ENCODE measurements at regions not wholly inside any gene's neighbourhood (a gene's known extent, or its start where the extent isn't known, plus 50 kb on each side); places are given as distances from the start of the nearest gene placed in this dataset.
A peak's percentile ranks its signal among the peaks of the same experiment; 100 is the strongest.
"Not testable (repeated sequence)": the region's sequence is repeated elsewhere in the genome, so short reads cannot be mapped to it uniquely, and the experiment has no call there.

- Histone ChIP-seq H3K9ac (ENCODE audit: low read length) (peak overlapping the region; percentile 67), H3K4me3 (ENCODE audit: low read length) (peak overlapping the region; percentile 35), H3K9me3 (ENCODE audit: control insufficient read depth, low read length) (no peaks in the 10 kb centered on the region), H3K27me3 (replicated peaks; ENCODE audit: control insufficient read depth, insufficient read depth, low read length) (no peaks in the 10 kb centered on the region), H3K36me3 (ENCODE audit: control insufficient read depth, insufficient read depth, low read length, severe bottlenecking) (peaks cover 38% of the 10 kb centered on the region), H3K4me1 (ENCODE audit: control insufficient read depth, insufficient read depth, low read length) (peaks cover 46% of the 10 kb centered on the region)
- DNase-seq (ENCODE audit: low read depth) = no peak
Observed at GRCh38 chr9:751137-752051, 90.1 kb upstream of the DMRT1 start.

- no peak overlapping the region for H3K4me3 ChIP-seq (ENCODE audit: low read length)
- DNase-seq (ENCODE audit: low read depth) = peak; percentile 88
- H3K9ac ChIP-seq (ENCODE audit: low read length) = peak overlapping the region; percentile 67
- H3K36me3 ChIP-seq (ENCODE audit: control insufficient read depth, insufficient read depth, low read length, severe bottlenecking) = peaks cover 31% of the 10 kb centered on the region
- no peaks in the 10 kb centered on the region for H3K9me3 ChIP-seq (ENCODE audit: control insufficient read depth, low read length)
- no peaks in the 10 kb centered on the region for H3K27me3 ChIP-seq (replicated peaks; ENCODE audit: control insufficient read depth, insufficient read depth, low read length)
- peaks cover 46% of the 10 kb centered on the region for H3K4me1 ChIP-seq (ENCODE audit: control insufficient read depth, insufficient read depth, low read length)
Observed at GRCh38 chr9:752201-752600, 89.3 kb upstream of the DMRT1 start.

GRCh38 chr9:752681-753200, 88.8 kb upstream of the DMRT1 start:
- Histone ChIP-seq H3K36me3 (ENCODE audit: control insufficient read depth, insufficient read depth, low read length, severe bottlenecking) (peaks cover 25% of the 10 kb centered on the region), H3K4me3 (ENCODE audit: low read length) (no peak overlapping the region), H3K4me1 (ENCODE audit: control insufficient read depth, insufficient read depth, low read length) (peaks cover 46% of the 10 kb centered on the region), H3K9ac (ENCODE audit: low read length) (no peak overlapping the region), H3K27me3 (replicated peaks; ENCODE audit: control insufficient read depth, insufficient read depth, low read length) (no peaks in the 10 kb centered on the region), H3K9me3 (ENCODE audit: control insufficient read depth, low read length) (no peaks in the 10 kb centered on the region)
- DNase-seq (ENCODE audit: low read depth) = no peak

- H3K4me3 ChIP-seq (ENCODE audit: low read length); H3K27me3 ChIP-seq (replicated peaks; ENCODE audit: control insufficient read depth, insufficient read depth, low read length); H3K9ac ChIP-seq (ENCODE audit: low read length); H3K9me3 ChIP-seq (ENCODE audit: control insufficient read depth, low read length); DNase-seq (ENCODE audit: low read depth): not testable (repeated sequence)
- Histone ChIP-seq H3K36me3 (ENCODE audit: control insufficient read depth, insufficient read depth, low read length, severe bottlenecking) (peaks cover 16% of the 10 kb centered on the region), H3K4me1 (ENCODE audit: control insufficient read depth, insufficient read depth, low read length) (peaks cover 46% of the 10 kb centered on the region)
Observed at GRCh38 chr9:753734-754133, 87.8 kb upstream of the DMRT1 start.

GRCh38 chr9:754150-754931, 87.2 kb upstream of the DMRT1 start:
- no peaks in the 10 kb centered on the region for H3K9me3 ChIP-seq (ENCODE audit: control insufficient read depth, low read length)
- H3K9ac ChIP-seq (ENCODE audit: low read length) = no peak overlapping the region
- H3K36me3 ChIP-seq (ENCODE audit: control insufficient read depth, insufficient read depth, low read length, severe bottlenecking) = peaks cover 10% of the 10 kb centered on the region
- DNase-seq (ENCODE audit: low read depth) = no peak
- peaks cover 42% of the 10 kb centered on the region for H3K4me1 ChIP-seq (ENCODE audit: control insufficient read depth, insufficient read depth, low read length)
- H3K27me3 ChIP-seq (replicated peaks; ENCODE audit: control insufficient read depth, insufficient read depth, low read length) = no peaks in the 10 kb centered on the region
- H3K4me3 ChIP-seq (ENCODE audit: low read length) = no peak overlapping the region

GRCh38 chr9:755454-756381, 85.8 kb upstream of the DMRT1 start:
- Histone ChIP-seq H3K4me1 (ENCODE audit: control insufficient read depth, insufficient read depth, low read length) (peaks cover 33% of the 10 kb centered on the region), H3K9me3 (ENCODE audit: control insufficient read depth, low read length) (no peaks in the 10 kb centered on the region), H3K36me3 (ENCODE audit: control insufficient read depth, insufficient read depth, low read length, severe bottlenecking) (no peaks in the 10 kb centered on the region), H3K4me3 (ENCODE audit: low read length) (no peak overlapping the region), H3K27me3 (replicated peaks; ENCODE audit: control insufficient read depth, insufficient read depth, low read length) (no peaks in the 10 kb centered on the region), H3K9ac (ENCODE audit: low read length) (no peak overlapping the region)
- DNase-seq (ENCODE audit: low read depth) = peak; percentile 59

- H3K27me3 ChIP-seq (replicated peaks; ENCODE audit: control insufficient read depth, insufficient read depth, low read length) = no peaks in the 10 kb centered on the region
- no peak overlapping the region for H3K4me3 ChIP-seq (ENCODE audit: low read length)
Observed at GRCh38 chr9:757246-757881, 84.1 kb upstream of the DMRT1 start.

GRCh38 chr9:758146-758545, 83.4 kb upstream of the DMRT1 start:
- no peak overlapping the region for H3K9ac ChIP-seq (ENCODE audit: low read length)
- no peak overlapping the region for H3K4me3 ChIP-seq (ENCODE audit: low read length)

More at GRCh38 chr9:757246-757881, 84.1 kb upstream of the DMRT1 start:
- Histone ChIP-seq H3K9ac (ENCODE audit: low read length) (no peak overlapping the region), H3K36me3 (ENCODE audit: control insufficient read depth, insufficient read depth, low read length, severe bottlenecking) (no peaks in the 10 kb centered on the region), H3K9me3 (ENCODE audit: control insufficient read depth, low read length) (no peaks in the 10 kb centered on the region), H3K4me1 (ENCODE audit: control insufficient read depth, insufficient read depth, low read length) (peaks cover 20% of the 10 kb centered on the region)
- peak; percentile 68 for DNase-seq (ENCODE audit: low read depth)

GRCh38 chr9:759541-759940, 82.0 kb upstream of the DMRT1 start:
- no peaks in the 10 kb centered on the region for H3K36me3 ChIP-seq (ENCODE audit: control insufficient read depth, insufficient read depth, low read length, severe bottlenecking)
- H3K9ac ChIP-seq (ENCODE audit: low read length) = no peak overlapping the region
- H3K4me3 ChIP-seq (ENCODE audit: low read length) = no peak overlapping the region
- H3K27me3 ChIP-seq (replicated peaks; ENCODE audit: control insufficient read depth, insufficient read depth, low read length) = no peaks in the 10 kb centered on the region
- peaks cover 13% of the 10 kb centered on the region for H3K4me1 ChIP-seq (ENCODE audit: control insufficient read depth, insufficient read depth, low read length)
- DNase-seq (ENCODE audit: low read depth) = no peak
- H3K9me3 ChIP-seq (ENCODE audit: control insufficient read depth, low read length) = no peaks in the 10 kb centered on the region

More at GRCh38 chr9:758146-758545, 83.4 kb upstream of the DMRT1 start:
- Histone ChIP-seq H3K27me3 (replicated peaks; ENCODE audit: control insufficient read depth, insufficient read depth, low read length) (no peaks in the 10 kb centered on the region), H3K36me3 (ENCODE audit: control insufficient read depth, insufficient read depth, low read length, severe bottlenecking) (no peaks in the 10 kb centered on the region), H3K9me3 (ENCODE audit: control insufficient read depth, low read length) (no peaks in the 10 kb centered on the region), H3K4me1 (ENCODE audit: control insufficient read depth, insufficient read depth, low read length) (peaks cover 13% of the 10 kb centered on the region)
- no peak for DNase-seq (ENCODE audit: low read depth)

GRCh38 chr9:759983-760736, 81.3 kb upstream of the DMRT1 start:
- H3K36me3 ChIP-seq (ENCODE audit: control insufficient read depth, insufficient read depth, low read length, severe bottlenecking) = no peaks in the 10 kb centered on the region
- no peaks in the 10 kb centered on the region for H3K27me3 ChIP-seq (replicated peaks; ENCODE audit: control insufficient read depth, insufficient read depth, low read length)
- H3K9ac ChIP-seq (ENCODE audit: low read length) = no peak overlapping the region
- no peak for DNase-seq (ENCODE audit: low read depth)
- H3K4me1 ChIP-seq (ENCODE audit: control insufficient read depth, insufficient read depth, low read length) = peaks cover 10% of the 10 kb centered on the region
- H3K4me3 ChIP-seq (ENCODE audit: low read length) = no peak overlapping the region
- no peaks in the 10 kb centered on the region for H3K9me3 ChIP-seq (ENCODE audit: control insufficient read depth, low read length)

All from adipocyte (in vitro differentiated cells).